CD14-positive monocyte (primary cell): ENCODE measurements at regions not wholly inside any gene's neighbourhood (a gene's known extent, or its start where the extent isn't known, plus 50 kb on each side); places are given as distances from the start of the nearest gene placed in this dataset.
A peak's percentile ranks its signal among the peaks of the same experiment; 100 is the strongest.

Source experiments
- DNase-seq, 3 donors: peaks; one replicate each; pipeline ENCODE4 v3.0.0-alpha.2; 2011 to 2022
- H2AFZ ChIP-seq: 2 replicates; pipeline ENCODE4 v1.6.0; 2012; ENCODE audit warnings: mild to moderate bottlenecking, low read depth, low read length, inconsistent platforms; ENCODE audit not compliant: insufficient read depth, poor library complexity, severe bottlenecking
- H3K27ac ChIP-seq, 2 donors: 1 replicate in 1 of 2; 2 replicates in 1 of 2; pipeline ENCODE4 v1.5.1; 2012 to 2013; ENCODE audit warnings: low read length in 2 of 2, control low read depth in 1 of 2, inconsistent platforms in 1 of 2, low read depth in 1 of 2, mild to moderate bottlenecking in 1 of 2
- H3K27me3 ChIP-seq, 2 donors: one replicate each; pipeline versions ENCODE4 v1.6.0 to v1.6.1; 2011 to 2013; ENCODE audit warnings: low read length in 2 of 2; ENCODE audit not compliant: control insufficient read depth in 2 of 2, insufficient read depth in 2 of 2
- H3K36me3 ChIP-seq, 2 donors: replicated peaks in 1 of 2; 1 replicate in 1 of 2; 2 replicates in 1 of 2; pipeline versions ENCODE4 v1.5.1 to v1.6.1; 2012 to 2013; ENCODE audit warnings: low read length in 2 of 2, control low read depth in 1 of 2, inconsistent platforms in 1 of 2, mild to moderate bottlenecking in 1 of 2; ENCODE audit not compliant: insufficient read depth in 2 of 2, control insufficient read depth in 1 of 2
- H3K4me1 ChIP-seq, 2 donors: 1 replicate in 1 of 2; 2 replicates in 1 of 2; pipeline versions ENCODE4 v1.5.1 to v1.6.1; 2012 to 2013; ENCODE audit warnings: low read length in 2 of 2, control low read depth in 1 of 2, inconsistent platforms in 1 of 2, mild to moderate bottlenecking in 1 of 2, moderate library complexity in 1 of 2; ENCODE audit not compliant: insufficient read depth in 2 of 2, control insufficient read depth in 1 of 2
- H3K4me2 ChIP-seq: replicated peaks from 2 replicates; pipeline ENCODE3; 2012; ENCODE audit warnings: low read length, moderate library complexity, mild to moderate bottlenecking; ENCODE audit not compliant: poor library complexity, severe bottlenecking; ENCODE audit errors: extremely low read depth
- H3K4me3 ChIP-seq, 3 experiments: fragments of 200-600 bp in 1 of 3; sonication (generic) in 1 of 3; replicated peaks in 1 of 3; 1 replicate in 2 of 3; 2 replicates in 1 of 3; pipeline ENCODE4 v1.5.1; 2011 to 2013; ENCODE audit warnings: low read length in 3 of 3, mild to moderate bottlenecking in 3 of 3, control low read depth in 2 of 3, low read depth in 2 of 3, inconsistent platforms in 1 of 3, moderate library complexity in 1 of 3
- H3K79me2 ChIP-seq: 2 replicates; pipeline ENCODE4 v1.6.0; 2012; ENCODE audit warnings: mild to moderate bottlenecking, control low read depth, inconsistent platforms, low read length, moderate library complexity; ENCODE audit not compliant: insufficient read depth
- H3K9ac ChIP-seq: 2 replicates; pipeline ENCODE4 v1.6.0; 2017; ENCODE audit warnings: low read length, mild to moderate bottlenecking; ENCODE audit not compliant: insufficient read depth, poor library complexity, severe bottlenecking
- H3K9me3 ChIP-seq, 2 donors: replicated peaks in 1 of 2; 1 replicate in 1 of 2; 2 replicates in 1 of 2; pipeline versions ENCODE4 v1.5.1 to v1.6.1; 2012 to 2013; ENCODE audit warnings: low read length in 2 of 2, control low read depth in 1 of 2; ENCODE audit not compliant: control insufficient read depth in 1 of 2, insufficient read depth in 1 of 2
- H4K20me1 ChIP-seq: 2 replicates; pipeline ENCODE4 v1.6.0; 2012; ENCODE audit warnings: mild to moderate bottlenecking, low read length, control low read depth, moderate library complexity; ENCODE audit not compliant: insufficient read depth
- H3K27ac Mint-ChIP-seq, 7 donors: one replicate each; pipeline ENCODE4 v1.8.0; 2020; ENCODE audit warnings: mild to moderate bottlenecking in 7 of 7, mixed read lengths in 7 of 7, moderate library complexity in 6 of 7, inconsistent platforms in 2 of 7
- H3K27me3 Mint-ChIP-seq, 3 donors: one replicate each; pipeline ENCODE4 v1.8.0; 2021 to 2022; ENCODE audit warnings: low read depth in 3 of 3, mild to moderate bottlenecking in 3 of 3, mixed read lengths in 3 of 3, moderate library complexity in 3 of 3, inconsistent platforms in 1 of 3
- H3K36me3 Mint-ChIP-seq, 2 donors: one replicate each; pipeline ENCODE4 v1.8.0; 2020; ENCODE audit warnings: mixed read lengths in 2 of 2, inconsistent platforms in 1 of 2, mild to moderate bottlenecking in 1 of 2
- H3K4me1 Mint-ChIP-seq: one replicate; pipeline ENCODE4 v1.8.0; 2020; ENCODE audit warnings: mild to moderate bottlenecking, mixed read lengths
- H3K4me3 Mint-ChIP-seq, 2 donors: one replicate each; pipeline ENCODE4 v1.8.0; 2020; ENCODE audit warnings: mild to moderate bottlenecking in 2 of 2, mixed read lengths in 2 of 2, moderate library complexity in 1 of 2
- H3K9me3 Mint-ChIP-seq, 7 donors: one replicate each; pipeline ENCODE4 v1.8.0; 2020 to 2022; ENCODE audit warnings: mixed read lengths in 7 of 7, mild to moderate bottlenecking in 6 of 7, moderate library complexity in 6 of 7, inconsistent platforms in 2 of 7
- CTCF ChIP-seq: fragments of 200-600 bp; IDR thresholded peaks from one replicate; pipeline ENCODE4 v1.8.0; 2022; ENCODE audit warnings: antibody characterized with exemption, mild to moderate bottlenecking
- WGBS: methylation state at CpG from one replicate; pipeline ENCODE4 v1.1.5; 2013; ENCODE audit warnings: missing lambda C conversion rate; ENCODE audit not compliant: insufficient coverage; 5-methylcytosine and 5-hydroxymethylcytosine counted together
- intact Hi-C, 2 donors: fragments of 100-400 bp; cut with micrococcal nuclease; formaldehyde crosslinking; loops; one replicate each; pipeline versions ENCODE4 v1.15.0 to v1.15.1; 2023

- Histone ChIP-seq H2AFZ (no peak overlapping the region), H3K4me2 (no peak overlapping the region), H3K27me3 (peaks cover 10 to 46% of the 10 kb centered on the region in 2 donors), H3K4me1 (no peaks in the 10 kb centered on the region), H3K9me3 (no peaks in the 10 kb centered on the region), H3K79me2 (no peaks in the 10 kb centered on the region), H4K20me1 (no peaks in the 10 kb centered on the region), H3K36me3 (no peaks in the 10 kb centered on the region), H3K4me3 (no peak overlapping the region), H3K27ac (no peak overlapping the region), H3K9ac (no peak overlapping the region)
- intact Hi-C loops = no loop called here
- Mint-ChIP-seq H3K9me3 (peaks cover 0 to 2% (median 0%) of the 10 kb centered on the region in 7 donors), H3K4me1 (no peaks in the 10 kb centered on the region), H3K36me3 (no peaks in the 10 kb centered on the region), H3K4me3 (peak overlapping the region in 1 of 2 donors; percentile 8), H3K27ac (no peak overlapping the region), H3K27me3 (peaks cover 25 to 54% (median 29%) of the 10 kb centered on the region in 3 donors)
- no peak for TF ChIP-seq CTCF
- no peak for DNase-seq
- WGBS = no CpG with 5 or more reads among the region's 1 CpG
These were observed 91.8 kb upstream of the CISTR start for GRCh38 chr12:53843545-53843944.

- no peak overlapping the region for H3K27ac ChIP-seq
- H3K4me3 ChIP-seq = no peak overlapping the region
- WGBS = no CpG with 5 or more reads among the region's 5 CpGs
- DNase-seq = no peak
- no peaks in the 10 kb centered on the region for H4K20me1 ChIP-seq
- no peak overlapping the region for H2AFZ ChIP-seq
- H3K9me3 ChIP-seq = no peaks in the 10 kb centered on the region
- H3K36me3 ChIP-seq = no peaks in the 10 kb centered on the region
- no peak overlapping the region for H3K27ac Mint-ChIP-seq
- H3K4me3 Mint-ChIP-seq = no peak overlapping the region
- TF ChIP-seq CTCF = no peak
- peaks cover 33 to 59% (median 34%) of the 10 kb centered on the region in 3 donors for H3K27me3 Mint-ChIP-seq
- H3K9me3 Mint-ChIP-seq = peaks cover 0 to 3% (median 0%) of the 10 kb centered on the region in 7 donors
- H3K4me2 ChIP-seq = no peak overlapping the region
- no peaks in the 10 kb centered on the region for H3K4me1 Mint-ChIP-seq
- no peaks in the 10 kb centered on the region for H3K4me1 ChIP-seq
- no peak overlapping the region for H3K9ac ChIP-seq
- no peaks in the 10 kb centered on the region for H3K36me3 Mint-ChIP-seq
- H3K79me2 ChIP-seq = no peaks in the 10 kb centered on the region
- H3K27me3 ChIP-seq = peaks cover 14 to 46% of the 10 kb centered on the region in 2 donors
- intact Hi-C loops = no loop called here
These were observed 93.4 kb upstream of the HOXC13 start for GRCh38 chr12:53844994-53845844.
